ENCODE measurements at regions not wholly inside any gene's neighbourhood (a gene's known extent, or its start where the extent isn't known, plus 50 kb on each side); places are given as distances from the start of the nearest gene placed in this dataset.

DNA sequence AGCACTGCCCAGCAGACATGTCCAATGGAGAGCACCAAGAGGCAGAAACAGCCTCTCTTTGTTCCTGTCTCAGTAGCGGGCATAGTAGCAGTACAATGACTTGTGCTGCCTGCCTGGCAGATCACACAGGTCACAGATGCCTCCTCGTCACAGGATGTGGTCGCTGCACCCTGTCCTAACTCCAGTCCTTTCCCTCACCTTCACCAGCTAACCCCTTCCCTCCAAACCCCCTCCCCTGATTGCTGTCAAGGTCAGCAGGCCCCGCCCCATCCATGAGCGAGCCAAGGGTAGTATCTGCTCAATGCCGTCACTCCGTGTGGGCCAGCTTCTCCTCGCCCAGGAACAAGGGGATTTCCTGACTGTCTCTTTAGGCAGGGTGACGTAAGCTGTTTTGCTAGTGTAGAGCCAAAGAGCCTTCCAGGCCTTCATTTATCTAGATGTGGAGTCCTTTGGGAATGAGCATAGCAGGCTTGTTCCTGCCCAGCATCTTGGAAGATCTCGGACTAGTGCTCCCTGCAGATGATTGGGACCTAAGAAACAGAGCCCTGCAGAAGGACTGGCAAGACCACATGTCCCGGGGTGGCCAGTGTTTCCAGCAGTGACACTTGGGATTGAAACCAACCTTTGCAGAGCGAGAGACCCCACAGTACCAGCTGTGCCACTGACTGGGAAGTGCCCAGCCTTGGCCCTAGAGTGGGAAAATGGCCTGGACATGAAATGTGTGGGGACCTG lies 75.9 kb upstream of the TNRC6C start (continued):
- TF ChIP-seq, protein P1, sequence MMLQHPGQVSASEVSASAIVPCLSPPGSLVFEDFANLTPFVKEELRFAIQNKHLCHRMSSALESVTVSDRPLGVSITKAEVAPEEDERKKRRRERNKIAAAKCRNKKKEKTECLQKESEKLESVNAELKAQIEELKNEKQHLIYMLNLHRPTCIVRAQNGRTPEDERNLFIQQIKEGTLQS (IDR thresholded peaks at IDR 0.05): peak; percentile 78
- TF ChIP-seq, protein P1 (CRISPR knock-in tag; conservative IDR thresholded peaks at IDR 0.05): no peak

DNA sequence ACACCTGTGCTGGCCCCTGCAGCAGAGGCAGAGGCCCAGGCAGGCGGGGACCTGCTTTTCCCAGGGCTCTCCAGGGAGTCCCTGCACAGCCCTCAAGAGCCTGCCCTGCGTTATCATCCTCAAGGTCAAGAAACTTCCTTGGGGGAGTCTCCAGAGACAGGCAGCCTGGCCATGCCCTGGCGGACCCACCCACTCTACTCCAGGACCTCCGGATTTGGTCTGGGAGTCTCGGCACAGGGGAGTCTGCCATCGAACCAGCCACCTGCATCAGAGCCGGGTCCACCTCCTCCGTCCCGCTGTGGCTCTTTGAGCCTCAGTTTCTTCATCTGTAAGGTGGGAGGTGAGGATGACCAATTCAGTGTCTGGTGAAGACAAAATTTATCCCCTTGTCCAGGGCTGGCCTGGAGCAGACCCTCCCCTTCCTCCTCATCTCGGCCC lies 75.3 kb upstream of the TNRC6C start:
- DNase-seq (ENCODE audit: extremely low read depth in 1 of 4, low spot score in 3 of 4) (no peak), ATAC-seq (no peak), FAIRE-seq (no peak)
- no peak overlapping the region for H2AFZ ChIP-seq (ENCODE audit: low read depth, low read length)
- no peaks in the 10 kb centered on the region for H3K36me3 ChIP-seq (ENCODE audit: control insufficient read depth, insufficient read depth, low read length)
- peak overlapping the region in 1 of 2 experiments; percentile 36; a peak in 1 of 4 replicates for H3K9ac ChIP-seq (ENCODE audit: insufficient read depth in 1 of 2, low read depth in 2 of 2, low read length in 2 of 2)
- H3K9me3 ChIP-seq (replicated peaks; ENCODE audit: control insufficient read depth, insufficient read depth, low read depth, low read length): no peaks in the 10 kb centered on the region
- POLR2A ChIA-PET: interaction anchor here (0.6 to 1.5 kb wide), 2 partner anchors 18 to 481 kb away, joined by 3 to 4 read pairs; no protein-coding TSS in a partner anchor
- peaks cover 13 to 50% of the 10 kb centered on the region in 2 experiments; a peak in 4 of 5 replicates for H3K27me3 ChIP-seq (ENCODE audit: control insufficient read depth in 2 of 2, insufficient read depth in 2 of 2, low read length in 2 of 2)
- CTCF ChIA-PET (ENCODE audit: low intra/inter-chr PET ratio): no interaction called here
- WGBS (ENCODE audit: insufficient coverage, low coverage, missing lambda C conversion rate): 23% methylated on average over 10 of the region's 10 CpGs
- peaks cover 31 to 43% of the 10 kb centered on the region in 2 experiments for H3K4me1 ChIP-seq (replicated peaks in 1 of 2; ENCODE audit: control insufficient read depth in 2 of 2, insufficient read depth in 2 of 2, low read length in 2 of 2)
- no peaks in the 10 kb centered on the region for H3K79me2 ChIP-seq (ENCODE audit: control insufficient read depth, insufficient read depth, low read length)
- intact Hi-C loops (cut with micrococcal nuclease) (loop anchor here (10.0 kb wide), 1 partner anchor 48 kb away; no protein-coding TSS in a partner anchor), in situ Hi-C loops (cut with MboI) (no loop called here)
- H3K9me1 ChIP-seq (ENCODE audit: control insufficient read depth, insufficient read depth, low read length): no peaks in the 10 kb centered on the region
- H3K27ac ChIP-seq (ENCODE audit: extremely low read depth, low read depth, low read length): no peak overlapping the region
- BruUV-seq (replicated peaks): no TSS peak
- no peak overlapping the region for H3K4me3 ChIP-seq
- TF ChIP-seq, protein P2, sequence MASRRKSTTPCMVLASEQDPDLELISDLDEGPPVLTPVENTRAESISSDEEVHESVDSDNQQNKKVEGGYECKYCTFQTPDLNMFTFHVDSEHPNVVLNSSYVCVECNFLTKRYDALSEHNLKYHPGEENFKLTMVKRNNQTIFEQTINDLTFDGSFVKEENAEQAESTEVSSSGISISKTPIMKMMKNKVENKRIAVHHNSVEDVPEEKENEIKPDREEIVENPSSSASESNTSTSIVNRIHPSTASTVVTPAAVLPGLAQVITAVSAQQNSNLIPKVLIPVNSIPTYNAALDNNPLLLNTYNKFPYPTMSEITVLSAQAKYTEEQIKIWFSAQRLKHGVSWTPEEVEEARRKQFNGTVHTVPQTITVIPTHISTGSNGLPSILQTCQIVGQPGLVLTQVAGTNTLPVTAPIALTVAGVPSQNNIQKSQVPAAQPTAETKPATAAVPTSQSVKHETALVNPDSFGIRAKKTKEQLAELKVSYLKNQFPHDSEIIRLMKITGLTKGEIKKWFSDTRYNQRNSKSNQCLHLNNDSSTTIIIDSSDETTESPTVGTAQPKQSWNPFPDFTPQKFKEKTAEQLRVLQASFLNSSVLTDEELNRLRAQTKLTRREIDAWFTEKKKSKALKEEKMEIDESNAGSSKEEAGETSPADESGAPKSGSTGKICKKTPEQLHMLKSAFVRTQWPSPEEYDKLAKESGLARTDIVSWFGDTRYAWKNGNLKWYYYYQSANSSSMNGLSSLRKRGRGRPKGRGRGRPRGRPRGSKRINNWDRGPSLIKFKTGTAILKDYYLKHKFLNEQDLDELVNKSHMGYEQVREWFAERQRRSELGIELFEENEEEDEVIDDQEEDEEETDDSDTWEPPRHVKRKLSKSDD (conservative IDR thresholded peaks at IDR 0.05; ENCODE audit: low read length): no peak
- TF ChIP-seq, protein P3, sequence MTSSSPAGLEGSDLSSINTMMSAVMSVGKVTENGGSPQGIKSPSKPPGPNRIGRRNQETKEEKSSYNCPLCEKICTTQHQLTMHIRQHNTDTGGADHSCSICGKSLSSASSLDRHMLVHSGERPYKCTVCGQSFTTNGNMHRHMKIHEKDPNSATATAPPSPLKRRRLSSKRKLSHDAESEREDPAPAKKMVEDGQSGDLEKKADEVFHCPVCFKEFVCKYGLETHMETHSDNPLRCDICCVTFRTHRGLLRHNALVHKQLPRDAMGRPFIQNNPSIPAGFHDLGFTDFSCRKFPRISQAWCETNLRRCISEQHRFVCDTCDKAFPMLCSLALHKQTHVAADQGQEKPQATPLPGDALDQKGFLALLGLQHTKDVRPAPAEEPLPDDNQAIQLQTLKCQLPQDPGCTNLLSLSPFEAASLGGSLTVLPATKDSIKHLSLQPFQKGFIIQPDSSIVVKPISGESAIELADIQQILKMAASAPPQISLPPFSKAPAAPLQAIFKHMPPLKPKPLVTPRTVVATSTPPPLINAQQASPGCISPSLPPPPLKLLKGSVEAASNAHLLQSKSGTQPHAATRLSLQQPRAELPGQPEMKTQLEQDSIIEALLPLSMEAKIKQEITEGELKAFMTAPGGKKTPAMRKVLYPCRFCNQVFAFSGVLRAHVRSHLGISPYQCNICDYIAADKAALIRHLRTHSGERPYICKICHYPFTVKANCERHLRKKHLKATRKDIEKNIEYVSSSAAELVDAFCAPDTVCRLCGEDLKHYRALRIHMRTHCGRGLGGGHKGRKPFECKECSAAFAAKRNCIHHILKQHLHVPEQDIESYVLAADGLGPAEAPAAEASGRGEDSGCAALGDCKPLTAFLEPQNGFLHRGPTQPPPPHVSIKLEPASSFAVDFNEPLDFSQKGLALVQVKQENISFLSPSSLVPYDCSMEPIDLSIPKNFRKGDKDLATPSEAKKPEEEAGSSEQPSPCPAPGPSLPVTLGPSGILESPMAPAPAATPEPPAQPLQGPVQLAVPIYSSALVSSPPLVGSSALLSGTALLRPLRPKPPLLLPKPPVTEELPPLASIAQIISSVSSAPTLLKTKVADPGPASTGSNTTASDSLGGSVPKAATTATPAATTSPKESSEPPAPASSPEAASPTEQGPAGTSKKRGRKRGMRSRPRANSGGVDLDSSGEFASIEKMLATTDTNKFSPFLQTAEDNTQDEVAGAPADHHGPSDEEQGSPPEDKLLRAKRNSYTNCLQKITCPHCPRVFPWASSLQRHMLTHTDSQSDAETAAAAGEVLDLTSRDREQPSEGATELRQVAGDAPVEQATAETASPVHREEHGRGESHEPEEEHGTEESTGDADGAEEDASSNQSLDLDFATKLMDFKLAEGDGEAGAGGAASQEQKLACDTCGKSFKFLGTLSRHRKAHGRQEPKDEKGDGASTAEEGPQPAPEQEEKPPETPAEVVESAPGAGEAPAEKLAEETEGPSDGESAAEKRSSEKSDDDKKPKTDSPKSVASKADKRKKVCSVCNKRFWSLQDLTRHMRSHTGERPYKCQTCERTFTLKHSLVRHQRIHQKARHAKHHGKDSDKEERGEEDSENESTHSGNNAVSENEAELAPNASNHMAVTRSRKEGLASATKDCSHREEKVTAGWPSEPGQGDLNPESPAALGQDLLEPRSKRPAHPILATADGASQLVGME (CRISPR knock-in tag; IDR thresholded peaks at IDR 0.05): 0 out of 2 replicates have a peak, but pooled peaks have one; percentile 33
- TF ChIP-seq NFXL1 (CRISPR knock-in tag; IDR thresholded peaks at IDR 0.05): no peak
- no peaks in the 10 kb centered on the region for H4K20me1 ChIP-seq (replicated peaks; ENCODE audit: control insufficient read depth, insufficient read depth, low read length)
- no peak overlapping the region for H3K4me2 ChIP-seq (ENCODE audit: insufficient read depth, low read length)
